Stimulated activated CD4-positive, alpha-beta T cell treated with anti-CD3 and anti-CD28 coated beads, Interleukin-1b, Interleukin-23, amount 100 ng/mL, for 24 hours (primary cell): ENCODE measurements at regions not wholly inside any gene's neighbourhood (a gene's known extent, or its start where the extent isn't known, plus 50 kb on each side); places are given as distances from the start of the nearest gene placed in this dataset.
"Not testable (repeated sequence)": the region's sequence is repeated elsewhere in the genome, so short reads cannot be mapped to it uniquely, and the experiment has no call there.

Experiments
- DNase-seq, 4 experiments: peaks; one replicate each; pipeline ENCODE4 v3.0.0-alpha.2; 2020; ENCODE audit warnings: low read depth in 4 of 4, low spot score in 1 of 4

DNA sequence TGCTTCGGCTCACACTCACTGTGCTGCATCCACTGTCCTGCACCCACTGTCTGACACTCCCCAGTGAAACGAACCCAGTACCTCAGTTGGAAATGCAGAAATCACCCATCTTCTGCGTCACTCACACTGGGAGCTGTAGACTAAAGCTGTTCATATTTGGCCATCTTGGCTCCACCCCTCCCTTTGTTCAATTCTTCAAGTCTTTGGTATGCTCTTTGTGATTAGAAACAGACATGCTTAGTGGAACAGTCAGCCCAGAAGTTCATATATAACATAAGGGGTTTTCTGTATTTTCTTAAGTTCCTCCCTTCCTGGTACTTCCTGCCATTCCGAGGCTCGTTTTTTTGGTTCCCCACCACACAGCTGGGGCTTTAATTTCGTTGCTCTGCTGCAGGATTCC, 398.5 kb upstream of the DYNLRB2 start:
- DNase-seq = no peak

DNA sequence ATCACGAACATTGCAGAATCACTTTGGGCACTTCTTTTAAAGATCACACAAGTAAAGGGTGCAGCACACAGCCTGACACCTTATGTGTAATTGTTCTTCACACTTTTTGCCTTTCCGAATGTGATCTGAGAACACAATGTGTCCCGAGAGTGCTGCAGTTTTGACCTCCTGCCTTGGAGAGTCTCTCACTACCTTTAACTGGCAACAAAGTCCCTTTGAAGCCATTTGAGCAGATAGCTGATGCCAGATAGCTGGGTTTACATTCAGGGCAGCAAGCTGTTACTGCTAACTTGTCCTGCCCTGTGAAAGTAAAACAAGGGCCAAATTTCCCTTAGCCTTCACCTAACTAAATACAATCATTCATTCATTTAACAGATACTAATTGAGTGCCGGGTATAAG, 411.0 kb upstream of the DYNLRB2 start:
- DNase-seq = no peak

- no peak for DNase-seq
Measured at GRCh38 chr16:80125677-80126076, 415.1 kb upstream of the DYNLRB2 start.

DNA sequence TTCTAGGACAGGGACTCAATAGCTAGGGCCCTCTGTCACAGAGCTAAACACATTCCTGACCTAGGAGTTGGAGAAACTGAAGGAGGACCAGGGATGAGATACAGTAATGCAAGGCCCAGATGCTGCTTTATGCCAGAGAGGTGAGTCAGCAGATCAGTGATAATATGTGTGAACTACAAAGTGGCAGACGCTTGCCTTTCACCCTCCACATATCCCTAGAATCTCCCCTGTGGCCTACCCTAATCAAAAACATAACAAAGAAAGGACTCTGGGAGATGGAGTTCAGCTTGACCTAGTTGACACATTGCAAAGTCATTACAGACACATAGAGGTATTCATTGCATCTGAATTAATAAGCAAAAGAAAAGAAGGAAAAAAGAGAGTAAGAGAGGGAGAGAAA, 417.6 kb upstream of the DYNLRB2 start:
- no peak for DNase-seq

- no peak for DNase-seq
Measured at GRCh38 chr16:80122115-80122514, 418.7 kb upstream of the DYNLRB2 start.

DNA sequence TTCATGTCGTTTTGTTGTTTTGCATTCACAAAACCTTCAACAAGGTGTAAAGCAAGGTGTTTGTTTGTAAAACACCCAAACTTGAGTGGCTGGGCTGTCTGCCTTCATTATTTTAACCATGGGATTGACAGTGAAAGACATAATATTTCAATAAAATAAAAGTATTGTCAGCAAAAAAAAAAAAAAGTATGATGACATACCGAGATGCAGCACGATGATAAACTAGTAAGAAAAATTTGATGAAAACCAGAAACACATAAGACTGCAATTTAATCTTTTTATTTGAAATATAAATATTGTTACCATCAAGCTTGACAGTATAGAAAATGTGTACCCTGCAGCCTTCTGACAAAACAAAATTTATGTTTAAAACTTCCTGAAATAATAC, 419.3 kb upstream of the DYNLRB2 start:
- DNase-seq = no peak

DNA sequence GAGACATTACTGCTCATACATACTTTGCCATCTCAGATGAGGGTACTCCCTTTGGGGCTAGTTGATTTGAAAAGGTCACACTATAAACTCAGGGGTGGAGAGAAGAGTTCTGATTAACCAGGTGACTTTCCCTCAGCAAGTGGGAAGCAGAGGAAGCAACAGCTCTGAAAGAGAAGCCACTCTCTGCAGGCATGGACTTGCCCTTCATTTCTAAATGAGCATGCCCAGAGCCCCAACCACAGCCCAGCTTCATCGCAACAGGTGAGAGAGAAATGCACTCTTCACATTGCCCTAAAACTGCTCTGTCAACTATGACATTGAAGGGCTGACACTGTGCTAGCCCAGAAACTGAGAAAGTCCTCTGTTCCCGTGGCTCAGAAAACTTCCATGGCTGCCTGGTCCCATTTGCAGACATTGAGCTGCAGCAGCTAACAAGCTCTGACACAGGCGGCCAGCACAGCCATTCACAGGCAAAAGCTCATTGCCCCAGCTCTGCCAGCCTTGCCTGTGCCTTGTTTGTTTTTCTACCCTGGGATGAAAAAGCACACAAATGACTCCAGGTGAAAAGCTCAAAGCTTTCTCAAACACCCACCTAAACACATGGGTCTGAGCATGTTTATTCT, 419.8 kb upstream of the DYNLRB2 start:
- DNase-seq = no peak

GRCh38 chr16:80117556-80118130, 423.1 kb upstream of the DYNLRB2 start:
- no peak for DNase-seq

GRCh38 chr16:80116711-80117110, 424.1 kb upstream of the DYNLRB2 start:
- no peak for DNase-seq

- DNase-seq = no peak
Measured at GRCh38 chr16:80114699-80115098, 426.1 kb upstream of the DYNLRB2 start.

GRCh38 chr16:80113873-80114574, 426.8 kb upstream of the DYNLRB2 start:
- DNase-seq = no peak

DNA sequence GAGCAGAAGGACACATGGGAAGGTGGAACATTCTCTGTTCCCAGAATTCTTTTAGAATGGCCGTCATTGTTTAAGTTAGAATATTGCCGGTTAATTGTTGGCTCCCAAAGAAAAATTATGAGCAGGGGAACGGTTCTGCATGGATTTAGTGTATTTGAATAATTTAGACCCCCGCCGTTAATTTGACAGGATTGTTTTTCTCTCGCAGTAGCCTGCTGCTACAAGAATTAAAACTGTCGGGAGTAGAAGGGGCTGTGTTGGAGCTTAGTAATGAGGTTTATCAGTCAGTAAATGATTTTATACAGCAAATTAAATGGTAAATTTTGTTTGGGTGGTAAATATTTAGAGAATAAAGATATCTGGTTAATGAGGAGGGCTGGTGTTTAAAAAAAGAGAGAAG, 431.2 kb upstream of the DYNLRB2 start:
- DNase-seq = no peak

- DNase-seq = no peak
Measured at GRCh38 chr16:80107900-80108299, 432.9 kb upstream of the DYNLRB2 start.

DNA sequence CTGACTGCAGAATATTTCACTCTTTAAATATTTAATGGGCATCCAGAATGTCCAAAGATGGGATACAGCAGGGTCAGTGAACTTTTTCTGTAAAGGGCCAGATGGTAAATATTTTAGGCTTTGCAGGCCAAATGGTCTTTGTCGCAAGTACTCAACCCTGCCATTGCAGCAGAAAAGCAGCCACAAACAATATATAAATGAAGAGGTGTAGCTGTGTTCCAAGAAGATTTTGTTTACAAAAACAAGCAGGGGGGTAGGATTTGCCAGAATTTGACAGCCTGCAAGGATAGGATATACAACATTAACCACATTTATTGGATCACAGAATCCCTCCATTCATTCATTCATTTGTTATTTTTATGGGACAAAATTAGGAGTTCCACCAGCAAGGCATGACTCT, 435.0 kb upstream of the DYNLRB2 start:
- no peak for DNase-seq

GRCh38 chr16:80105160-80105559, 435.6 kb upstream of the DYNLRB2 start:
- DNase-seq = no peak

DNA sequence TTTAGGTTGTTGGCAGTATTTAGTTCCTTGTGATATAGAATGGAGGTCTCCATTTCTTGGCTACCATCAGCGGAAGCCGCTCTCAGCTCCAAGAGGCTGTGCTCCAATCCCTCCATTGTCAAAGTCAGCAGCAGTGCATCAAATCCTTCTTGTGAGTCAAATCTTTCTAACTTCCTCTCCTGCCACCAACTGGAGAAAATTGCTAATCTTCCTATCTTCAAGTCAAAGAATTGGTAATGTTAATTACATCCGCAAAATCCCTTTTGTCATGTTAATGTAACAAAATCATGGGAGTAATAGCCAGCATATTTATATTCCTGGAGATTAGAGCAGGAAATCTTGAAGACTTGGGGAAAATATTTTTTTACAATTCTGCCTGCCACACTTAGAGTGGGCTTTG, 436.4 kb upstream of the DYNLRB2 start:
- DNase-seq = no peak

DNA sequence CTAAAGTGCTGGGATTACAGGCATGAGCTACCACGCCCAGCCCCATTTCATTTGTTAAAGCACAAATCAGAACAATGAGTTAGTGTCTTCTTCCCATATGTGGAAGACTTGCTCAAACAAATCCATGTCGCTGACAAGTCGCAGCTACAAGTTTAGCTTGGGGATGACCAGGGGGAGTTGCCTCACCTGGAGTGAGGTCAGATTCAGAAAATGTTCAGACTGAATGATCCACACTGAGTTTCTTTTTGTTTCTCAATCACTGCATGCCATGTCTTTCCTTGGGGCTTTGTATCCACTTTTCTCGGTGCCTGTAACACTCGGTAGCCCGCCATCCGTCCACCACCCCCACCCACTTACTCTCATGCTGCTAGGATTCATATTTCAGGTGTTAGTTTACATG, 437.3 kb upstream of the DYNLRB2 start:
- no peak for DNase-seq

- no peak for DNase-seq
Measured at GRCh38 chr16:80100846-80101451, 439.8 kb upstream of the DYNLRB2 start.

GRCh38 chr16:80100186-80100585, 440.6 kb upstream of the DYNLRB2 start:
- DNase-seq = no peak

DNA sequence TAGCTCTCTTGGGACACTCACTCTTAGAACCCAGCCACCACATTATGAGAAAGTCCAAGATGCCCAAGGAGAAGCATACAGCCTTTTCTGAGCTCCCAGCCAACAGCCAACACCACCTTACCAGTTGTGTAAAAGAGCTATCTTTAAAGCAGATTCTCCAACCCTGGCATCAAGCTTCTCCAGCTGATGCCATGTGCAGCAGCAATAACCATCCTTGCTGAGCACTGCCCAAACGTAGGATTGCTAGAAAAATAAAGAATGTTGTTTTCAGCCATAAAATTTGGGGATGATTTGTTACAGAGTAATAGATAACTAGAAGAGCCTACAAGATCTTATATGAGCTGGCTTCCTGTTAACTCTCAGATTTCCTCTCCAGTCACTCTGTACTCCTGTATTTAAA, 443.7 kb upstream of the DYNLRB2 start:
- no peak for DNase-seq

DNA sequence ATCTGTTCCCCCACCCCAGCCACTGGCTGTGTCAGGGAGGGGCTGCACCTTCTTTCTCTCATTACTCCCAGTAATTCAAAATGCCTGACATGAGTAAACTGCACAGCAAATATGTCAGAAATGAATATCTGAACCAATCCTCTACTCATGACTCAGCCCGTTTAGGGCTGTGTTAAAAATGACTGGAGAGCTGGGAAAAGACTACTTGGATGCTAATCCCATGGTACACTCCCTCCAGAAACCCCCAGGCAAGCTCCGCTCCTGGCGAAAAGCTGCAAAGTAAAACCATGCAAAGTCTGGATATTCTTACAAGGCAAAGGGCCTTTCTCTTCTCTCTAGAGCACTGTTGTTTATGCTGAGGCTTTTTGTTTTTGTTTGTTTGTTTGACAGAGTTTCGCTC, 448.1 kb upstream of the DYNLRB2 start:
- no peak for DNase-seq

- not testable (repeated sequence) for DNase-seq
Measured at GRCh38 chr16:80091453-80091852, 449.3 kb upstream of the DYNLRB2 start.
